A673 (cell line): ENCODE measurements at regions not wholly inside any gene's neighbourhood (a gene's known extent, or its start where the extent isn't known, plus 50 kb on each side); places are given as distances from the start of the nearest gene placed in this dataset.
A peak's percentile ranks its signal among the peaks of the same experiment; 100 is the strongest.

Experiments used
- BruUV-seq: library from RNA; stranded (reverse); fragments of 400-500 nt; replicated peaks from 2 replicates; lab custom pipeline; 2021; lab: Mats Ljungman, UMichigan
- CTCF ChIA-PET: fragments of 300-600 bp; sonication (Branson Sonifier 250); formaldehyde crosslinking; loops from one replicate; lab custom pipeline; 2022; ENCODE audit warnings: antibody characterized with exemption; lab: Charles Lee
- POLR2A ChIA-PET: fragments of 300-600 bp; sonication (Branson Sonifier 250); formaldehyde crosslinking; loops from one replicate; lab custom pipeline; 2022; ENCODE audit warnings: antibody characterized with exemption; ENCODE audit not compliant: low non-redundant PET; lab: Charles Lee
- DNase-seq: peaks from one replicate; pipeline ENCODE4 v3.0.0-alpha.2; 2015; ENCODE audit warnings: low spot score
- H3K27ac ChIP-seq: fragments of 200-600 bp; sonication (generic); 2 replicates; pipeline ENCODE4 v1.5.1; 2016; ENCODE audit warnings: mixed run types, low read depth, mild to moderate bottlenecking, mixed read lengths, antibody characterized with exemption, low read length; ENCODE audit not compliant: poor library complexity, severe bottlenecking
- H3K27me3 ChIP-seq: fragments of 200-600 bp; sonication (generic); replicated peaks from 2 replicates; pipeline ENCODE4 v1.6.1; 2017; ENCODE audit warnings: mixed run types, low read depth, mild to moderate bottlenecking, mixed read lengths, antibody characterized with exemption, low read length; ENCODE audit not compliant: insufficient read depth, poor library complexity
- H3K36me3 ChIP-seq: fragments of 200-600 bp; sonication (generic); 2 replicates; pipeline ENCODE4 v1.6.1; 2016; ENCODE audit warnings: mixed run types, mild to moderate bottlenecking, mixed read lengths, antibody characterized with exemption, low read length; ENCODE audit not compliant: insufficient read depth, poor library complexity, severe bottlenecking
- H3K4me1 ChIP-seq: fragments of 200-600 bp; sonication (generic); 2 replicates; pipeline ENCODE4 v1.6.1; 2017; ENCODE audit warnings: mixed run types, mild to moderate bottlenecking, mixed read lengths, antibody characterized with exemption, low read length; ENCODE audit not compliant: insufficient read depth, poor library complexity, severe bottlenecking
- H3K4me3 ChIP-seq: fragments of 200-600 bp; sonication (generic); 2 replicates; pipeline ENCODE4 v1.5.1; 2016; ENCODE audit warnings: low read depth, mixed run types, mild to moderate bottlenecking, mixed read lengths, low read length; ENCODE audit not compliant: poor library complexity, severe bottlenecking
- H3K9me3 ChIP-seq: fragments of 200-600 bp; sonication (generic); 2 replicates; pipeline ENCODE4 v1.6.1; 2016; ENCODE audit warnings: mixed run types, low read depth, mild to moderate bottlenecking, mixed read lengths, antibody characterized with exemption, low read length; ENCODE audit not compliant: poor library complexity, severe bottlenecking
- CTCF ChIP-seq: fragments of 300-800, 200-600 bp; sonication (generic); conservative IDR thresholded peaks from 2 replicates; pipeline ENCODE4 v1.5.1; 2017; ENCODE audit warnings: low read depth, mild to moderate bottlenecking, antibody characterized with exemption, low read length, moderate library complexity, mixed read lengths
- EZH2 ChIP-seq: fragments of 200-600 bp; sonication (generic); IDR thresholded peaks from 2 replicates; pipeline ENCODE4 v1.6.1; 2017; ENCODE audit warnings: borderline replicate concordance, low read depth, mild to moderate bottlenecking, mixed read lengths, antibody characterized with exemption, low read length; ENCODE audit not compliant: poor library complexity, severe bottlenecking
- intact Hi-C: fragments of 100-400 bp; cut with micrococcal nuclease; formaldehyde crosslinking; loops from one replicate; pipeline ENCODE4 v1.10.0; 2022; ENCODE audit not compliant: unreplicated experiment

- H3K4me1 ChIP-seq, result peaks cover 25% of the 10 kb centered on the region
- H3K27ac ChIP-seq, result no peak overlapping the region
- H3K4me3 ChIP-seq, result no peak overlapping the region
- ChIA-PET POLR2A (no interaction called here), CTCF (no interaction called here)
- BruUV-seq, result no TSS peak
- H3K9me3 ChIP-seq, result no peaks in the 10 kb centered on the region
- H3K36me3 ChIP-seq, result no peaks in the 10 kb centered on the region
- intact Hi-C loops, result no loop called here
- TF ChIP-seq CTCF (no peak), EZH2 (no peak)
- H3K27me3 ChIP-seq, result no peaks in the 10 kb centered on the region
- DNase-seq, result no peak
Observed at GRCh38 chr2:12817870-12818269, 101.1 kb downstream of the TRIB2 start.

- ChIA-PET POLR2A (no interaction called here), CTCF (interaction anchor here (1.0 kb wide), 1 partner anchor 45 kb away, joined by 3 read pairs; no protein-coding TSS in a partner anchor)
- DNase-seq, result no peak
- Histone ChIP-seq H3K36me3 (no peaks in the 10 kb centered on the region), H3K27me3 (no peaks in the 10 kb centered on the region), H3K4me3 (no peak overlapping the region), H3K9me3 (no peaks in the 10 kb centered on the region), H3K4me1 (peaks cover 26% of the 10 kb centered on the region), H3K27ac (peak overlapping the region; percentile 44)
- BruUV-seq, result no TSS peak
- TF ChIP-seq CTCF, result no peak
- no peak for TF ChIP-seq EZH2
- intact Hi-C loops, result no loop called here
Observed at GRCh38 chr2:12818416-12819102, 101.8 kb downstream of the TRIB2 start.

GRCh38 chr2:12819103-12819475 is 102.4 kb downstream of the TRIB2 start:
- Histone ChIP-seq H3K27ac (peak overlapping the region; percentile 78), H3K36me3 (no peaks in the 10 kb centered on the region), H3K9me3 (no peaks in the 10 kb centered on the region), H3K4me3 (no peak overlapping the region), H3K4me1 (peaks cover 31% of the 10 kb centered on the region), H3K27me3 (no peaks in the 10 kb centered on the region)
- BruUV-seq, result no TSS peak
- ChIA-PET POLR2A (no interaction called here), CTCF (interaction anchor here (1.0 kb wide), 1 partner anchor 45 kb away, joined by 3 read pairs; no protein-coding TSS in a partner anchor)
- intact Hi-C loops, result no loop called here
- no peak for TF ChIP-seq CTCF
- no peak for TF ChIP-seq EZH2
- DNase-seq, result peak; percentile 92
